Right hindlimb (tissue), 1 donor: ENCODE measurements at regions not wholly inside any gene's neighbourhood (a gene's known extent, or its start where the extent isn't known, plus 50 kb on each side); places are given as distances from the start of the nearest gene placed in this dataset.
"Not testable (repeated sequence)": the region's sequence is repeated elsewhere in the genome, so short reads cannot be mapped to it uniquely, and the experiment has no call there.

ENCODE experiments used
- DNase-seq: peaks from one replicate; pipeline ENCODE4 v3.0.0-alpha.2; 2018

GRCh38 chr11:134864233-134864967 lies 452.4 kb upstream of the B3GAT1 start:
- no peak for DNase-seq

- DNase-seq: no peak
Observed at GRCh38 chr11:134863294-134863693, 451.3 kb upstream of the B3GAT1 start.

- DNase-seq: no peak
Observed at GRCh38 chr11:134862587-134863195, 450.6 kb upstream of the B3GAT1 start.

GRCh38 chr11:134862105-134862502 lies 450.1 kb upstream of the B3GAT1 start:
- DNase-seq: no peak

- DNase-seq: no peak
Observed at GRCh38 chr11:134861490-134862104, 449.6 kb upstream of the B3GAT1 start.

- DNase-seq: no peak
Observed at GRCh38 chr11:134858783-134859480, 446.9 kb upstream of the B3GAT1 start.

- DNase-seq: no peak
Observed at GRCh38 chr11:134857035-134857434, 445.0 kb upstream of the B3GAT1 start.

- no peak for DNase-seq
Observed at GRCh38 chr11:134856056-134856971, 444.3 kb upstream of the B3GAT1 start.

GRCh38 chr11:134853992-134854991 lies 442.2 kb upstream of the B3GAT1 start:
- DNase-seq: no peak

GRCh38 chr11:134851503-134852224 lies 439.6 kb upstream of the B3GAT1 start:
- DNase-seq: not testable (repeated sequence)

GRCh38 chr11:134850566-134850965 lies 438.5 kb upstream of the B3GAT1 start:
- DNase-seq: no peak

- no peak for DNase-seq
Observed at GRCh38 chr11:134849833-134850232, 437.8 kb upstream of the B3GAT1 start.

- DNase-seq: no peak
Observed at GRCh38 chr11:134847083-134847715, 435.2 kb upstream of the B3GAT1 start.

GRCh38 chr11:134846328-134847082 lies 434.5 kb upstream of the B3GAT1 start:
- DNase-seq: no peak

GRCh38 chr11:134845474-134846327 lies 433.7 kb upstream of the B3GAT1 start:
- DNase-seq: no peak

GRCh38 chr11:134844838-134845237 lies 432.8 kb upstream of the B3GAT1 start:
- DNase-seq: no peak

- no peak for DNase-seq
Observed at GRCh38 chr11:134843735-134844134, 431.7 kb upstream of the B3GAT1 start.

- DNase-seq: no peak
Observed at GRCh38 chr11:134843020-134843419, 431.0 kb upstream of the B3GAT1 start.
